ENCODE measurements at regions not wholly inside any gene's neighbourhood (a gene's known extent, or its start where the extent isn't known, plus 50 kb on each side); places are given as distances from the start of the nearest gene placed in this dataset.

- no peak for TF ChIP-seq EP300 (IDR thresholded peaks at IDR 0.05)
- no peak for TF ChIP-seq POLR2A (IDR thresholded peaks at IDR 0.05; ENCODE audit: low read depth)
- TF ChIP-seq CTCF (IDR thresholded peaks at IDR 0.05): no peak
- TF ChIP-seq POLR2AphosphoS5 (IDR thresholded peaks at IDR 0.05): no peak
These were observed 94.7 kb downstream of the SLC41A2 start for GRCh38 chr12:104863296-104863948.
